NCI-H524 (cell line): ENCODE measurements at regions not wholly inside any gene's neighbourhood (a gene's known extent, or its start where the extent isn't known, plus 50 kb on each side); places are given as distances from the start of the nearest gene placed in this dataset.

ENCODE experiments used
- DNase-seq, 2 experiments: peaks; one replicate each; lab custom pipeline; 2025; lab: John Stamatoyannopoulos, UW

- DNase-seq: no peak
Measured at GRCh38 chr7:36802459-36803135, 78.3 kb upstream of the AOAH start.

DNA sequence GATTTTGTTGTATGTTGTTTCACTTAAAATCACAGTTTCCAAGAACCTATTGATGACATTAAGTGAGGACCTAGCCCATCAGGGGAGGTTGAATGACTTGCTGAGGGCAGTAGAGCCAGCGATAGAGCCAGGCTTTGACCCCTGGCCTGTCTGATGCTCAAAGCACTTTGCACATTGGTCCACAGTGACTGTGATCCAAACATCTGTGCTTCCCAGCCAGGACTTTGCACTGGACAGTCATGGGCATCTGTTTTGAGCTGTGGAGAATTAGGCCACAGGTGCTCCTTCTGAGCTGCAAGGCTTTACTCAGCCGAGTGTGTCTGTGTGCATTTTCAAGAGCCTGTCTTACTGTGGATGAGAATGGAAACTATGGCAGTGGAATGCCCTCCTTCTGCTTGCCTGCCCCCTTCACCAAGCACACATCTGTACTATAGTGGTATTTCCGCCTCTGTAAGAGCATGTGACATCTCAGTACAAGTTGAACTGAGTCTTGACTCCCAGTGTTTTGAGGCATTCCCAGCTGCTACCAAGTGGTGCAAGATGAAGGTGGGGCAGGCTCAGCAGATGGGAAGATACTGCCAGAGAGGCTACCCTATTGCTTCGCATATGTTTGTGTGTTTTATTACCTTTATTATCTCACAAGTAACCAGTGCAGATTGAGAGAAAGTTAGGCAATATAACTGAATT lies 72.7 kb upstream of the AOAH start:
- DNase-seq: peak; percentile 38 to 85

GRCh38 chr7:36795451-36796021 lies 71.2 kb upstream of the AOAH start:
- no peak for DNase-seq

DNA sequence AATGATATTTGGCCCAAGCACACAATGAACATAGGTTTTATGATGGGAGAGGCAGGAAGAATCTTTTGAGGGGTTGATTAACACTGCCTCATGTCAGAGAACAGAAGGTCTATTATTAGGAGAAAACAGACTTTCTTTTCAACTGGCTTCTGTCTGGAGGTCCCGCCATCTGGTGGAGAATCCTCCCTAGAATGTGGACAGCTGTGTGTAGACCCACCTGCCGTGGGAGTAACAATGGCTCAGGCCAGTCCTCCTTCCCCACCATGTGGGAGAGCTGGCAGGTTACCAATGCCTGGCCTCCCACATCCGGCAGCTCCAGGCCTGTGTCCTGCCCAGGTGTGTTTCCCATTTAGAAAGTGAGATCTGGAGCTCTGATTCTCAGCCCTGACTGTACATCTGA lies 70.4 kb upstream of the AOAH start:
- DNase-seq: peak; percentile 35 to 87

DNA sequence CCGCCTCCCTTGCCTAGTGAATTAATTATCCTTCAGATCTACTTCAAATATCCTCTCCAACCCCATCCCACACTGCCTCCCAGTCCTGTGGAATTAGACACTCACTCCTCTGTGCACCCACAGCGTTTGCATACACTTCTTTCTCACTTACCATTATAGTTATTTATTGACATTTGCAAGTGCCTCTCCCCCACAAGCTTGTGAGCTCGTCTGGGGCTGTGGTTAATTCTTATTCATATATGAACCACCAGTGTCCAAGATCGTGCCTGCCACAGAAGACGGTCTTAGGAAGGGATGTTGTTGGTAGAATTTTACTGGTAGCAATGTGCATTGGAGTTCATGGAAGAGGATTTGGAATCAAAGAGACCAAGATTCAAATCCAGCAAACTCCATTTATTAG lies 68.1 kb upstream of the AOAH start:
- DNase-seq: no peak

DNA sequence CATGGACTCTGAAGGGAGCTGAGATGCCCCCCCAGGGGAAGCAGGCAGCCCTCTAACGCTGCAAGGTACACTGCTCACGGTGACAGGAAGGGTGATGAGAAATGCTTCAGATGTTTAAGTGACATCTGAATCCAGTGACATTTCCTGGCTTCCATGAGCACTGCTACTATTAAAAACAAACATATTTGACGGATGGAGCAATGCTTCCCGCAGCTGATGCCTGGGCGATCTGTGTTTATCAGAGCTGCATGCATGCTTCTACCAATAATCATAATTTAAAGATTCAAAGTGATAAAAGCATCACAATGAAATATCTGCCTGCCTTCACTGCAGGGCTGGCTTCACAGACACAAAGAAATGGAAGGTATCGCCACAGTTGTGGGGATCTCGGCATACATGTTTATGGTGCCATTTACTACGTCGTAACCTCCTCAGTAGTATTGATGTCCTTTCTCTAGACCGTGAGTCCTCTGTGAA lies 66.1 kb upstream of the AOAH start:
- no peak for DNase-seq

- no peak for DNase-seq
Measured at GRCh38 chr7:36788825-36789470, 64.7 kb upstream of the AOAH start.

DNA sequence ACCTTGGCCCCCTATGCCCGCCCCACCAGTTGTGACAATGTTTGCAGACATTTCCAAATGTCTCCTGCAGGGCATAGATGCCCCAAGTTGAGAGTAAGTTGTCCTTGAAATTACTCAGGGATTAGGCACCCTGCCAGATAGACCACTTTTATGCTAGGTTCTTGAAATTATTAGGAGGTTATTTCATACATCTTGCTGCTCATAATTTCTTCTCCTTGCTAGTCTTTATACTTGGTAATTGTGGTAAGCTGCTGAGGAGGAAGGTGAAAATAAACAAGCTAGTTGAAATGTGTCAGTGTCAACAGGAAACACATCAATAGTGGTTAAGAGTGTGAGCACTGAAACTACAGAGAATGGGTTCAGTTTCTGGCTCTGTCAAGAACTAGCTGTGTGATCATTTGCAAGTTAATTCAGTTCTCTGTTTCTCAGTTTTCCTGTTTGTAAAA lies 63.7 kb upstream of the AOAH start:
- DNase-seq: peak; percentile 9 to 49

GRCh38 chr7:36784991-36785940 lies 61.0 kb upstream of the AOAH start:
- DNase-seq: no peak

- no peak for DNase-seq
Measured at GRCh38 chr7:36781011-36781738, 56.9 kb upstream of the AOAH start.

GRCh38 chr7:36777855-36778254 lies 53.6 kb upstream of the AOAH start:
- no peak for DNase-seq

DNA sequence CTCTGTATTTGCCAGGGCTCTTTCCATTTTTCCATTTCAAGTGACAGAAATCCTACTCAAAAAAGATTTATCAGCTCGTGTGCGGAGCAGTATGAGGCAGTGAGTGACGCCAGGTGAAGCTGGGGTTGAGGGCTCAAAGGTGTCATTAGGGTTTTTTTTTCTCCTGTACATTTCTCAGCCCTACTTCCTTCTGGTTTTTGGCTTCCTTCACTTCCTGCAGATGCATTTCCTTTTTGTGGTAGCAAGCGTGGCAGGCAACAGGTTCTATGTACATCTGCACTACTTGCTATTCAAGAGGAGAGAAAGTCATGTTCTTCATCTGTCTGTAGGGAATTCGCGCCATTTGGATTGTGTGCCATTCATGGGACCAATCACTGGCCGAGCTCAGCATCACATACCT lies 52.8 kb upstream of the AOAH start:
- no peak for DNase-seq

GRCh38 chr7:36775676-36776075 lies 51.4 kb upstream of the AOAH start:
- no peak for DNase-seq

DNA sequence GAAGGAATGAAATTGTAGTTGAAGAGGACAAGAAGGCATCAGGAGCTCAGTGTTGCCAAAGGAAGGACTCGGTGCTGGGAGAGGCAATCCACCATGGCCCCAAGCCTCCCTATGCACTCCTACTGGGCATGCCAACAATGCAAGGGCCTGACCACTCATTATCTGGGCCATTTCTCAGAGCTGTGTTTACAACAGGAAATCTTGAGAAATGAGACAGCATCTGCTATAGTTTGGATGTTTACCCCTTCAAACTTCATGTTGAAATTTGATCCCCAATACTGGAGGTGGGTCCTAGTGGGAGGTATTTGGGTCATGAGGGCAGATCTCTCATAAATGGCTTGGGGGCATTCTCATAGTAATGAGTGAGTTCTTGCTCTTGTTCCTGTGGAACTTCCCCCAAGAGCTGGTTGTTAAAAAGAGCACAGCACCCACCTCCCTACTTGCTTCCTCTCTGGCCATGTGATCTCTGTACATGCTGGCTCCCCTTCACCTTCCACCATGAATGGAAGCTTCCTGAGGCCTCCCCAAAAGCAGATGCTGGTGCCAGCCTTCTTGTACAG lies 50.8 kb upstream of the AOAH start:
- no peak for DNase-seq
